Activated effector memory CD4-positive, alpha-beta T cell treated with anti-CD3 and anti-CD28 coated beads, Interleukin-2, amount 50 U/mL, for 16 hours (primary cell): ENCODE measurements at regions not wholly inside any gene's neighbourhood (a gene's known extent, or its start where the extent isn't known, plus 50 kb on each side); places are given as distances from the start of the nearest gene placed in this dataset.
"Not testable (repeated sequence)": the region's sequence is repeated elsewhere in the genome, so short reads cannot be mapped to it uniquely, and the experiment has no call there.

Source experiments
- DNase-seq: peaks from one replicate; pipeline ENCODE4 v3.0.0-alpha.2; 2020

GRCh38 chr3:176310641-176311040, 886.6 kb downstream of the TBL1XR1 start:
- DNase-seq, result no peak

GRCh38 chr3:176302271-176302670, 895.0 kb downstream of the TBL1XR1 start:
- DNase-seq, result no peak

GRCh38 chr3:176296066-176296597, 901.1 kb downstream of the TBL1XR1 start:
- no peak for DNase-seq

- DNase-seq, result no peak
Measured at GRCh38 chr3:176293276-176293675, 904.0 kb downstream of the TBL1XR1 start.

GRCh38 chr3:176286476-176287085, 910.7 kb downstream of the TBL1XR1 start:
- no peak for DNase-seq

- DNase-seq, result no peak
Measured at GRCh38 chr3:176275538-176275937, 921.7 kb downstream of the TBL1XR1 start.

- no peak for DNase-seq
Measured at GRCh38 chr3:176275113-176275512, 922.2 kb downstream of the TBL1XR1 start.

GRCh38 chr3:176274161-176274560, 923.1 kb downstream of the TBL1XR1 start:
- no peak for DNase-seq

- DNase-seq, result no peak
Measured at GRCh38 chr3:176262071-176262470, 935.2 kb downstream of the TBL1XR1 start.

- no peak for DNase-seq
Measured at GRCh38 chr3:176247191-176247590, 950.1 kb downstream of the TBL1XR1 start.

- no peak for DNase-seq
Measured at GRCh38 chr3:176219970-176220369, 977.3 kb downstream of the TBL1XR1 start.

- DNase-seq, result no peak
Measured at GRCh38 chr3:176214758-176215157, 982.5 kb downstream of the TBL1XR1 start.

GRCh38 chr3:176213314-176213713, 984.0 kb downstream of the TBL1XR1 start:
- not testable (repeated sequence) for DNase-seq

GRCh38 chr3:176208915-176209314, 988.4 kb downstream of the TBL1XR1 start:
- no peak for DNase-seq

GRCh38 chr3:176208283-176208682, 989.0 kb downstream of the TBL1XR1 start:
- no peak for DNase-seq

- DNase-seq, result no peak
Measured at GRCh38 chr3:176206809-176207208, 990.5 kb downstream of the TBL1XR1 start.

GRCh38 chr3:176202652-176203051, 994.6 kb downstream of the TBL1XR1 start:
- DNase-seq, result no peak

GRCh38 chr3:176193032-176193730, 1004.1 kb downstream of the TBL1XR1 start:
- DNase-seq, result no peak

GRCh38 chr3:176190755-176191154, 1006.5 kb downstream of the TBL1XR1 start:
- DNase-seq, result no peak

GRCh38 chr3:176183181-176183580, 1014.1 kb downstream of the TBL1XR1 start:
- no peak for DNase-seq

GRCh38 chr3:176174060-176174459, 1023.2 kb downstream of the TBL1XR1 start:
- DNase-seq, result no peak

- no peak for DNase-seq
Measured at GRCh38 chr3:176172492-176172891, 1024.8 kb downstream of the TBL1XR1 start.

- no peak for DNase-seq
Measured at GRCh38 chr3:176167272-176167671, 1030.0 kb downstream of the TBL1XR1 start.

GRCh38 chr3:176160997-176161396, 1036.3 kb downstream of the TBL1XR1 start:
- DNase-seq, result no peak

- DNase-seq, result no peak
Measured at GRCh38 chr3:176159796-176160195, 1037.5 kb downstream of the TBL1XR1 start.
